ENCODE measurements at regions not wholly inside any gene's neighbourhood (a gene's known extent, or its start where the extent isn't known, plus 50 kb on each side); places are given as distances from the start of the nearest gene placed in this dataset.

DNA sequence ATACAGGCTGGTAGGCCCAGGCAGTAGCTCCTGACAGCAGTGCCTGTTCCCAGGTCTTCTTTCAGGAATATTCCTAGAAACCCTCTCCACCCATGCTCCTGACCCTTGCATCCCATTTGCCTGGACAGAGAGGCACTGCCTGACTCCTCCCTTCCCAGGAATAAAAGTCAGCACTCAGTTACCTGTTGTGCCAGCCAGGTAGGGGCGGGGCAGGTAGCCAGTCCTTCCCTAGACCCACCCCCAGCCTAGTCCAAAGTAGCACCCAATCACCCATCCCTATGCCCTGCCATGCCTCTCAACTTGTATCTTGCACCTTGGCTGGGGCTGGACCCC is 129.9 kb downstream of the MRPL14 start:
- Histone ChIP-seq H3K27me3 (ENCODE audit: insufficient read depth, low read length) (no peaks in the 10 kb centered on the region), H3K79me2 (ENCODE audit: insufficient read depth, low read length) (no peaks in the 10 kb centered on the region), H3K27ac (ENCODE audit: low read depth, low read length) (no peak overlapping the region), H3K4me3 (replicated peaks in 1 of 2; ENCODE audit: low read depth in 1 of 2, low read length in 2 of 2) (no peak overlapping the region), H3K9me3 (ENCODE audit: control insufficient read depth in 1 of 2, insufficient read depth in 1 of 2, low read depth in 1 of 2, low read length in 2 of 2) (no peaks in the 10 kb centered on the region), H3K4me2 (ENCODE audit: low read length) (no peak overlapping the region), H3K9ac (ENCODE audit: low read length) (no peak overlapping the region), H3K4me1 (ENCODE audit: control insufficient read depth in 1 of 2, insufficient read depth in 2 of 2, low read length in 2 of 2) (peaks cover 38 to 56% of the 10 kb centered on the region in 2 experiments), H2AFZ (ENCODE audit: low read depth, low read length, poor library complexity, severe bottlenecking) (no peak overlapping the region), H4K20me1 (ENCODE audit: insufficient read depth) (no peaks in the 10 kb centered on the region), H3K36me3 (ENCODE audit: control insufficient read depth in 1 of 2, insufficient read depth in 2 of 2, low read length in 2 of 2) (no peaks in the 10 kb centered on the region), H3K9me2 (ENCODE audit: insufficient read depth) (no peaks in the 10 kb centered on the region)
- ChIA-PET RAD21 (ENCODE audit: low non-redundant PET in 1 of 2, low total read pairs in 2 of 2, uncharacterized antibody in 2 of 2, unreplicated experiment in 2 of 2) (no interaction called here), CTCF (no interaction called here), POLR2A (no interaction called here)
- TF ChIP-seq CBX3 (IDR thresholded peaks at IDR 0.05; ENCODE audit: low read depth): no peak
- TF ChIP-seq POLR2A (IDR thresholded peaks at IDR 0.05; ENCODE audit: borderline replicate concordance, extremely low read depth, insufficient read depth, insufficient read length): no peak
- no peak for TF ChIP-seq RAD21 (IDR thresholded peaks at IDR 0.05; ENCODE audit: low read depth)
- no peak for TF ChIP-seq FOSL1 (IDR thresholded peaks at IDR 0.05; ENCODE audit: low read depth)
- no peak for TF ChIP-seq EGR1 (IDR thresholded peaks at IDR 0.05; ENCODE audit: low read depth)
- TF ChIP-seq, protein P1, sequence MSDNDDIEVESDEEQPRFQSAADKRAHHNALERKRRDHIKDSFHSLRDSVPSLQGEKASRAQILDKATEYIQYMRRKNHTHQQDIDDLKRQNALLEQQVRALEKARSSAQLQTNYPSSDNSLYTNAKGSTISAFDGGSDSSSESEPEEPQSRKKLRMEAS (IDR thresholded peaks at IDR 0.05): no peak
- TF ChIP-seq POLR2AphosphoS5 (IDR thresholded peaks at IDR 0.05; ENCODE audit: low read depth, low read length): no peak
- TF ChIP-seq TCF7L2 (IDR thresholded peaks at IDR 0.05; ENCODE audit: borderline replicate concordance, extremely low read depth, insufficient read depth, insufficient read length): no peak
- TF ChIP-seq ZFX (IDR thresholded peaks at IDR 0.05): no peak
- TF ChIP-seq ZNF274 (IDR thresholded peaks at IDR 0.05; ENCODE audit: low read depth, low read length): no peak
- TF ChIP-seq SRF (IDR thresholded peaks at IDR 0.05; ENCODE audit: low read depth): no peak
- no peak for TF ChIP-seq CEBPB (IDR thresholded peaks at IDR 0.05; ENCODE audit: low read depth)
- no peak for TF ChIP-seq CTCF (IDR thresholded peaks at IDR 0.05 in 2 of 3, conservative IDR thresholded peaks at IDR 0.05 in 1 of 3; ENCODE audit: borderline replicate concordance in 1 of 3, insufficient read depth in 1 of 3, low read depth in 2 of 3, low read length in 2 of 3)
- TF ChIP-seq, protein P2, sequence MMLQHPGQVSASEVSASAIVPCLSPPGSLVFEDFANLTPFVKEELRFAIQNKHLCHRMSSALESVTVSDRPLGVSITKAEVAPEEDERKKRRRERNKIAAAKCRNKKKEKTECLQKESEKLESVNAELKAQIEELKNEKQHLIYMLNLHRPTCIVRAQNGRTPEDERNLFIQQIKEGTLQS (IDR thresholded peaks at IDR 0.05): no peak
- no peak for TF ChIP-seq JUND (IDR thresholded peaks at IDR 0.05)
- no peak for ATAC-seq
- intact Hi-C loops (cut with micrococcal nuclease): no loop called here
- no TSS peak for BruUV-seq (replicated peaks)
- no peak for DNase-seq (ENCODE audit: low read depth, low spot score)

All from HCT116 (cell line).